ENCODE measurements at regions not wholly inside any gene's neighbourhood (a gene's known extent, or its start where the extent isn't known, plus 50 kb on each side); places are given as distances from the start of the nearest gene placed in this dataset.

- Histone ChIP-seq H3K4me3 (replicated peaks; ENCODE audit: insufficient read depth, low read length) (no peak overlapping the region), H3K27ac (replicated peaks) (peak overlapping the region; percentile 32), H3K27me3 (ENCODE audit: insufficient read depth, poor library complexity, severe bottlenecking) (no peaks in the 10 kb centered on the region)
- peak; percentile 54 to 58 for DNase-seq (ENCODE audit: low read depth in 1 of 2, low spot score in 1 of 2)
- TF ChIP-seq CTCF (IDR thresholded peaks at IDR 0.05; ENCODE audit: insufficient read depth, low read length) = peak; percentile 19
- no peak for TF ChIP-seq POLR2AphosphoS5 (IDR thresholded peaks at IDR 0.05; ENCODE audit: low read depth)
These were observed 68.4 kb downstream of the VEGFA start for GRCh38 chr6:43838276-43839036.

DNA sequence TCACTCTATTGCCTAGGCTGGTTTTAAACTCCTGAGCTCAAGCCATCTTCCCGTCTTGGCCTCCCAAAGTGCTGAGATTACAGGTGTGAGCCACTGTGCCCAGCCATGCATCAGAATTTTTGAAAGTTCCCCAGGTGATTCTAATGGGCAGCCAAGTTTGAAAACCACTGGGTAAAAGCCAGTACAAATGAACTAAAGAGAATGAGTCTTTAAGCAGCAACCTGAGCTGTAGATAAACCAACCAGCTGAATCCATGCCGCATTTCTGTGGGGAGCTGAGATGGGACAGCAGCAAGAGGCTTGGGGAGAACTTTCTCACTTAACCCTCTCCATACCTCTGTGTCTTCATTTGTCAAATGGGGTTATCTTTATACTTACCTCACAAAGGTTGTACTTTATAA, 67.5 kb downstream of the VEGFA start:
- TF ChIP-seq CTCF (IDR thresholded peaks at IDR 0.05; ENCODE audit: insufficient read depth, low read length) = no peak
- no peak for TF ChIP-seq SPI1 (IDR thresholded peaks at IDR 0.05; ENCODE audit: borderline replicate concordance, low read depth)
- TF ChIP-seq POLR2AphosphoS5 (IDR thresholded peaks at IDR 0.05; ENCODE audit: low read depth) = no peak
- TF ChIP-seq GABPA (IDR thresholded peaks at IDR 0.05; ENCODE audit: low read depth) = no peak
- no peak for TF ChIP-seq REST (IDR thresholded peaks at IDR 0.05; ENCODE audit: insufficient replicate concordance, low read depth)
- DNase-seq (ENCODE audit: low read depth in 1 of 2, low spot score in 1 of 2) = no peak
- H3K27me3 ChIP-seq (ENCODE audit: insufficient read depth, poor library complexity, severe bottlenecking) = no peaks in the 10 kb centered on the region
- H3K27ac ChIP-seq (replicated peaks) = no peak overlapping the region
- no peak overlapping the region for H3K4me3 ChIP-seq (replicated peaks; ENCODE audit: insufficient read depth, low read length)

DNA sequence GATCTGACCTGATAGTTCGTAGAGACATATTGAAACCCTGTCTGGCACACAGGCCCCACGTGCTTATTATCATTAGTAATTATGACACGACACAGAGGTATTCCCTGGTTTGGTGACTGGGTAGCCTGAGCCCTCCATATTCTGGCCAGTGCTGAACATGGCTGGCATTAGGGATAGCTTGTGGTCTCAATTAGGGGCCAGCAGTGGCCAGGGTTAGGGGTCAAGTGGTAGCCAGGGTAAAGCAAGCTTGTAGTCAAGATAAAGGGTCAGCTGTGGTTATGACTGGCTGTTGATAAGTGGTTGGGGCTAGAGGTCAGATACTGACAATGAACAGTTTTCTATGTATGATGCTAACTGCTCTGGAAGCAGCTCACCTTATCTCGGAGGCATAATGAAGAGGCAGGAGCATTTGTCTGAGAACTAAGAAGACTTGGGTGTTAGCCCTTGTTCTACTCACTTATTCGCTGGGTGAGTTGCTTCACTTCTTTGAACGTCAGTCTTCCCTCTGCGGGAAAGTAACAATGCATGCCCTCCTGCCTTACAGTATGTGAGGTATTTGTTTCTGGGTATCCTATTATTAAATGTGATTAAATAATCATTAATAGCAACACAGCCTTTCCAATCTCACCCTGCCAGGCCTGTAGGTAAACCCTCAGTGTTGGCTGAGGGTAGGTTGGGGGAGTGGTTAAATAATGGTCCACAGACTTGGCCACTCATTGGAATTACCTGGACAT, 66.7 kb downstream of the VEGFA start:
- no peaks in the 10 kb centered on the region for H3K27me3 ChIP-seq (ENCODE audit: insufficient read depth, poor library complexity, severe bottlenecking)
- TF ChIP-seq CTCF (IDR thresholded peaks at IDR 0.05; ENCODE audit: insufficient read depth, low read length) = no peak
- TF ChIP-seq GABPA (IDR thresholded peaks at IDR 0.05; ENCODE audit: low read depth) = no peak
- no peak for TF ChIP-seq REST (IDR thresholded peaks at IDR 0.05; ENCODE audit: insufficient replicate concordance, low read depth)
- no peak for TF ChIP-seq POLR2AphosphoS5 (IDR thresholded peaks at IDR 0.05; ENCODE audit: low read depth)
- no peak for TF ChIP-seq SPI1 (IDR thresholded peaks at IDR 0.05; ENCODE audit: borderline replicate concordance, low read depth)
- no peak overlapping the region for H3K27ac ChIP-seq (replicated peaks)
- no peak overlapping the region for H3K4me3 ChIP-seq (replicated peaks; ENCODE audit: insufficient read depth, low read length)
- no peak for DNase-seq (ENCODE audit: low read depth in 1 of 2, low spot score in 1 of 2)
